Breast epithelium (tissue), 3 donors: ENCODE measurements at regions not wholly inside any gene's neighbourhood (a gene's known extent, or its start where the extent isn't known, plus 50 kb on each side); places are given as distances from the start of the nearest gene placed in this dataset.

Source experiments
- POLR2A ChIP-seq: fragments of 450-650 bp; IDR thresholded peaks from one replicate; pipeline ENCODE4 v1.6.1; 2016; ENCODE audit warnings: antibody characterized with exemption, mild to moderate bottlenecking, moderate library complexity
- TF ChIP-seq, protein P1 (sequence below), 3 donors: fragments of 450-650 bp; IDR thresholded peaks; one replicate each; pipeline ENCODE4 v1.5.1; 2016 to 2017; ENCODE audit warnings: antibody characterized with exemption in 3 of 3, mild to moderate bottlenecking in 3 of 3, moderate library complexity in 3 of 3

DNA sequence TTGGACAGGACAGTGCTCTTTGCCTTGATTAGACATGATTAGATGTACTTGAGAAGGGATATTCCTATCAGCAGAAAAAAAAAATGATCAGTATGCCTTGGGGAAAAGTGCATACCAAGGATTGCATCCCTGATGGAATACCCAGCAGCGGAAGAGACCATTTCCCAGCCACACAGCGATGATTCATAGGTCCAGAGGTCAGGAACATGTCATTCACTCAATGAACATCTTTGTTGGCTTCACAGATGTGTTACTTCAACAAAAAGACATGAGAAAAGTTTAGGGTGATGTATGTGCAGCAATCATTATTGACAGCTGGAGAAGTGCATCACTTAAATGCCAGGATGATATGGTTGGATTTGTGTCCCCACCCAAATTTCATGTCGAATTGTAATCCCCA lies 293.5 kb downstream of the ZNF674 start:
- no peak for TF ChIP-seq POLR2A
- TF ChIP-seq, protein P1, sequence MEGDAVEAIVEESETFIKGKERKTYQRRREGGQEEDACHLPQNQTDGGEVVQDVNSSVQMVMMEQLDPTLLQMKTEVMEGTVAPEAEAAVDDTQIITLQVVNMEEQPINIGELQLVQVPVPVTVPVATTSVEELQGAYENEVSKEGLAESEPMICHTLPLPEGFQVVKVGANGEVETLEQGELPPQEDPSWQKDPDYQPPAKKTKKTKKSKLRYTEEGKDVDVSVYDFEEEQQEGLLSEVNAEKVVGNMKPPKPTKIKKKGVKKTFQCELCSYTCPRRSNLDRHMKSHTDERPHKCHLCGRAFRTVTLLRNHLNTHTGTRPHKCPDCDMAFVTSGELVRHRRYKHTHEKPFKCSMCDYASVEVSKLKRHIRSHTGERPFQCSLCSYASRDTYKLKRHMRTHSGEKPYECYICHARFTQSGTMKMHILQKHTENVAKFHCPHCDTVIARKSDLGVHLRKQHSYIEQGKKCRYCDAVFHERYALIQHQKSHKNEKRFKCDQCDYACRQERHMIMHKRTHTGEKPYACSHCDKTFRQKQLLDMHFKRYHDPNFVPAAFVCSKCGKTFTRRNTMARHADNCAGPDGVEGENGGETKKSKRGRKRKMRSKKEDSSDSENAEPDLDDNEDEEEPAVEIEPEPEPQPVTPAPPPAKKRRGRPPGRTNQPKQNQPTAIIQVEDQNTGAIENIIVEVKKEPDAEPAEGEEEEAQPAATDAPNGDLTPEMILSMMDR (IDR thresholded peaks at IDR 0.05): no peak
